HFF-Myc (cell line): ENCODE measurements at regions not wholly inside any gene's neighbourhood (a gene's known extent, or its start where the extent isn't known, plus 50 kb on each side); places are given as distances from the start of the nearest gene placed in this dataset.

Experiments
- DNase-seq: peaks from one replicate; pipeline ENCODE4 v3.0.0-alpha.2; 2011; ENCODE audit warnings: low read depth; ENCODE audit errors: extremely low read depth
- H3K4me3 ChIP-seq: replicated peaks from 2 replicates; pipeline ENCODE4 v1.5.1; 2011; ENCODE audit warnings: low read depth, mild to moderate bottlenecking, control low read depth, low read length
- TF ChIP-seq, protein P1 (sequence below): IDR thresholded peaks from 2 replicates; pipeline ENCODE4 v1.5.1; 2012; ENCODE audit warnings: mild to moderate bottlenecking, low read depth, low read length, control low read depth; ENCODE audit errors: missing control alignments

DNA sequence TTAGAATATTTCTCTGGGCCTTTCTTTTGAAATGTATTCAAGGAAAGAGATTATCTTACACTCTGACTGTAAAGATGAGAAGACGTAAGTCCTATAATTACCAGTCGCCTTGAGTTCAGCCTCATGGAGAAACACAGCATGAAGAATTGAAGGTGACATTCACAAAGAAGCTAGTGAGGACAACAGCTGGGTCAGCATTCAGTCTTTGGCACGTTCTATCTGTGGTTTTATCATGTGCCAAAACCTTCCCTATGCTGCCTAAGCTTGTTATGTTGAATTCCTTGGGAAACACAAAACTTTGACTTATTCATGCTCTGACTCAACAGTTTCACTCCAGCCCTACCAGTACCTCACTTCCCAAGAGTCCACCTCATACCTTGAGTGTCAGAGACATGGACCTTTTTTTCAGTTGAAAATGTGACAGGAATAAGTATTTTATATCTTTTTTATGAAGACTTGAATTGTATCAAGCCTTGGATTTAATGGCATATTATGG is 198.8 kb upstream of the KIRREL3 start:
- no peak for DNase-seq
- no peak overlapping the region for H3K4me3 ChIP-seq
- TF ChIP-seq, protein P1, sequence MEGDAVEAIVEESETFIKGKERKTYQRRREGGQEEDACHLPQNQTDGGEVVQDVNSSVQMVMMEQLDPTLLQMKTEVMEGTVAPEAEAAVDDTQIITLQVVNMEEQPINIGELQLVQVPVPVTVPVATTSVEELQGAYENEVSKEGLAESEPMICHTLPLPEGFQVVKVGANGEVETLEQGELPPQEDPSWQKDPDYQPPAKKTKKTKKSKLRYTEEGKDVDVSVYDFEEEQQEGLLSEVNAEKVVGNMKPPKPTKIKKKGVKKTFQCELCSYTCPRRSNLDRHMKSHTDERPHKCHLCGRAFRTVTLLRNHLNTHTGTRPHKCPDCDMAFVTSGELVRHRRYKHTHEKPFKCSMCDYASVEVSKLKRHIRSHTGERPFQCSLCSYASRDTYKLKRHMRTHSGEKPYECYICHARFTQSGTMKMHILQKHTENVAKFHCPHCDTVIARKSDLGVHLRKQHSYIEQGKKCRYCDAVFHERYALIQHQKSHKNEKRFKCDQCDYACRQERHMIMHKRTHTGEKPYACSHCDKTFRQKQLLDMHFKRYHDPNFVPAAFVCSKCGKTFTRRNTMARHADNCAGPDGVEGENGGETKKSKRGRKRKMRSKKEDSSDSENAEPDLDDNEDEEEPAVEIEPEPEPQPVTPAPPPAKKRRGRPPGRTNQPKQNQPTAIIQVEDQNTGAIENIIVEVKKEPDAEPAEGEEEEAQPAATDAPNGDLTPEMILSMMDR = no peak

DNA sequence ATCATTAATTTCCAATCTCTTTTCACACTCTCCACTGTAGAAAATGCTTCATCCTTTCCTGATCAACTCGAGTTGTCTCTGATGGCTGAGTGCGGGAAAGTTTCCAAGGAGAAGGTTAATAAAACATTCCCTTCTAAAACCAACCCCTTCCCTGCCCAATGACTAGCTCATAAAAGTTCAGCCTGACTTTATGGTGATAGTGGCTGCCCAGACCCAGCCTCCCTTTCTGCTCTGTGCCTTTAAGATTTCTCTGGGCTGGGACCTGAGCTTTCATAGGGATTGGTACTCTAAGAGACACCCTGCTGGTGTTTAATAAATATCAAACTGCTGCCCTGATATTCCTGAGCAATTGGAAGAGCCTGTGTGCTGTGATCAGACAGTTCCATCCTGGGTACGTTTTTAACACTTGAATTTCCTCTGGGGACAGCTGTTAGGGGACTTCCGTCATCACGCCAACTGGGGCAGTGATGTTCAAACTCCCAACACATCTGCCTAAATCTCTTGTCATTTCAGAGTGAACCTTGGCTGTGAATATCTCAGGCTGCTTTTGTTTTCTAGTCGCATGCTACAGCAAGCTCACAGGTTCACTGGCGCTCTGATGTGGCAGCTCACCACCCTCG is 195.0 kb upstream of the KIRREL3 start:
- TF ChIP-seq, protein P1 = no peak
- no peak for DNase-seq
- H3K4me3 ChIP-seq = no peak overlapping the region

DNA sequence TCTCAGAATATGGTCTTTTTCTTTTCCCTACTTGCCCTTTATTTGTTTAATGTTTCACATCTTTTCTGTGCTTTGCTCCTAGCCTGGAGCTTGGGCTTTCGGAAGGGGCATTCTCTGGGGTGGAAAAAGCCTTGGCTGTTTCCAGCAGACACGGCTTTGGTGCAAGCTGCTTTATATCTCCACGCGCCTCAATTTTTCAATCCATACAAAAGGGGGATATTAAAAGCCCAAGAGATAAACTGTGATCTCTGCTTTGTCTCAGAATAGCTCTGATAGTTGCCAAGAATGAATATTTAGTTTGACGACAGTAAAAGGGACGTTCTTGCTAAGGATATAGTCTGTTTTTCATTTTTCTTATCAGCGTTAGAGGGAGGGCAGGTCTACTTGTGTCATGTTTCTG is 194.0 kb upstream of the KIRREL3 start:
- DNase-seq = no peak
- no peak overlapping the region for H3K4me3 ChIP-seq
- TF ChIP-seq, protein P1 = no peak

- no peak overlapping the region for H3K4me3 ChIP-seq
- no peak for DNase-seq
- TF ChIP-seq, protein P1 = no peak
Observed at GRCh38 chr11:127193950-127194349, 193.4 kb upstream of the KIRREL3 start.

DNA sequence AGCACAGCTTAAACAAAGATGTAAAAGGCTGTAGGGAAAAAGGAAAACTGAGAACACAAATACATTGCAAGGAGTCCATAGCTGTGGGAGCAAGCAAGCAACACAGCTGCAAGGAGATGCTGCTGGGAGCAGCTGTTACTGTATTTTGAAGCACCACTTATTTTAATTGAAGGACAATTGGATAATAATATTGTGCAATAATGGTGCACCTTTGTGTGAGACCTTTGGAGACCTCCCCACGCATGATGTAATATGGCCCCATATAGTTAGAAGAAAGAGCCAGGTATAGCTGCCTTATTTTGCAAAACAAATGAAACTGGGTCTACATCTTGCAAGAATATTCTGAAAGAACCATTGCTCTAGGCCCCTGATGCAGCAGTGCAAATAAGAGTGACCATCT is 191.1 kb upstream of the KIRREL3 start:
- H3K4me3 ChIP-seq = no peak overlapping the region
- TF ChIP-seq, protein P1 = no peak
- no peak for DNase-seq

GRCh38 chr11:127191261-127191660 is 190.7 kb upstream of the KIRREL3 start:
- TF ChIP-seq, protein P1 = no peak
- no peak overlapping the region for H3K4me3 ChIP-seq
- DNase-seq = no peak
